ENCODE measurements at regions not wholly inside any gene's neighbourhood (a gene's known extent, or its start where the extent isn't known, plus 50 kb on each side); places are given as distances from the start of the nearest gene placed in this dataset.

- DNase-seq (ENCODE audit: low spot score), result no peak
- TF ChIP-seq, protein P1, sequence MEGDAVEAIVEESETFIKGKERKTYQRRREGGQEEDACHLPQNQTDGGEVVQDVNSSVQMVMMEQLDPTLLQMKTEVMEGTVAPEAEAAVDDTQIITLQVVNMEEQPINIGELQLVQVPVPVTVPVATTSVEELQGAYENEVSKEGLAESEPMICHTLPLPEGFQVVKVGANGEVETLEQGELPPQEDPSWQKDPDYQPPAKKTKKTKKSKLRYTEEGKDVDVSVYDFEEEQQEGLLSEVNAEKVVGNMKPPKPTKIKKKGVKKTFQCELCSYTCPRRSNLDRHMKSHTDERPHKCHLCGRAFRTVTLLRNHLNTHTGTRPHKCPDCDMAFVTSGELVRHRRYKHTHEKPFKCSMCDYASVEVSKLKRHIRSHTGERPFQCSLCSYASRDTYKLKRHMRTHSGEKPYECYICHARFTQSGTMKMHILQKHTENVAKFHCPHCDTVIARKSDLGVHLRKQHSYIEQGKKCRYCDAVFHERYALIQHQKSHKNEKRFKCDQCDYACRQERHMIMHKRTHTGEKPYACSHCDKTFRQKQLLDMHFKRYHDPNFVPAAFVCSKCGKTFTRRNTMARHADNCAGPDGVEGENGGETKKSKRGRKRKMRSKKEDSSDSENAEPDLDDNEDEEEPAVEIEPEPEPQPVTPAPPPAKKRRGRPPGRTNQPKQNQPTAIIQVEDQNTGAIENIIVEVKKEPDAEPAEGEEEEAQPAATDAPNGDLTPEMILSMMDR (IDR thresholded peaks at IDR 0.05; ENCODE audit: extremely low read depth, missing control alignments), result no peak
Observed at GRCh38 chr13:59360108-59360507, 803.6 kb downstream of the DIAPH3 start.

DNA sequence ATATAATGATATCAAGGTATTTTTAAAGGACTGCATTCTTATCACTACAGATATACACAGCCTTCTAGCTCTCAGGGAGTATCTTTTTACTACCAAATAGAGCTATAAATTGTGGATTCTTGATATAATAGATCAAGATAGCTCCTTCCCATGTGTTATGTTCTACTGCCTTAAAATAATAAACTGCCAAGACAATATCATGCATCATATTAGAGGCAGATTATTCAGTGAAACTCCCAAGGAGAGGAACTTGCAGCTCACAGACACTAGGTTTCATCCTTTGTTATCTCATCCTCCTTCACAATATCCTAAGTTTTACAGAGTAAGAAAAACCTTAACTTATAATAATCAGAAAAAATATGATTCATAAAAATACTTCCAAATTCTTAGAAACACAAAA is 802.8 kb downstream of the DIAPH3 start:
- TF ChIP-seq, protein P1 (IDR thresholded peaks at IDR 0.05; ENCODE audit: extremely low read depth, missing control alignments), result no peak
- DNase-seq (ENCODE audit: low spot score), result no peak

- TF ChIP-seq, protein P1 (IDR thresholded peaks at IDR 0.05; ENCODE audit: extremely low read depth, missing control alignments), result no peak
Observed at GRCh38 chr13:59363313-59363712, 800.4 kb downstream of the DIAPH3 start.

DNA sequence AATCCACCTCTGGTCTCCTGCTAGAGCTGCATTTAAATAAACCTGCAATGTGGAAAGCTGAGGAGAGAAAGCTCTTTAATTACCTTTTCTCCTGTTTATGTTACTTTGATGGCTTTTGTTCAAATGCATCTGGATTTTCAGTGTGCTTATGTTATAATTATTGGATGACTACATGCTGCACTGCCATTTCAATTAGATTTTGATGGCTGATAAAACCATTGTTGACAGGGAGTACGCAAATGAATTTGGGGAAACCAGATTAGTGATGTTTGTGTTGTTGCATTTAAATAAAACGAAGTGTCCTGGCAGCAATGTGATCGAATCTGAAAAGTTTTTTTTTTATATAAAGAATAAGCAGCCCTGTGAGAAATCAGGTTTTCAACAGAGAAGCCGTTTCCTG is 799.8 kb downstream of the DIAPH3 start:
- no peak for DNase-seq (ENCODE audit: low spot score)
- TF ChIP-seq, protein P1 (IDR thresholded peaks at IDR 0.05; ENCODE audit: extremely low read depth, missing control alignments), result no peak

More at GRCh38 chr13:59363313-59363712, 800.4 kb downstream of the DIAPH3 start:
- DNase-seq (ENCODE audit: low spot score), result no peak

DNA sequence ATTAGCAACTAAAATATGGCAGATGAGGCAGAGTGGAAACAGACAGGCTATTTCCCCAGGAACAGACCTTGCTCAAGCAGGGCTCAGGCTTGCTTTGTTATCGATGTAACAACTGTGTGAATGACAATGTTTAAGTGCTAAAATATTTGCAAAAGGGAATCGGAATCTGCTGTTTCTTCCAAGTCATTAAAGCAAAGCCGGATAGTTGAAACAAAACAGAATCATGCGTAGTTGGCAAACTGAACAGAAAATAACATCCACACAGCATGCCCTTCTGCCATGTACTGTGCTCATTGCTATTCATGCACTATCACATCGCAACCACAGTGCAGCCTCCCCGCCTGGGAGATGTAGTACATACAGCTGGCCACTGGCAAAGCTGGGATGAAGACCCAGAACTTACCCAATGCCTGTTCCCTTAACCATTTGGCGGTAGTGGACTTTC is 799.1 kb downstream of the DIAPH3 start:
- TF ChIP-seq, protein P1 (IDR thresholded peaks at IDR 0.05; ENCODE audit: extremely low read depth, missing control alignments), result no peak
- no peak for DNase-seq (ENCODE audit: low spot score)

- TF ChIP-seq, protein P1 (IDR thresholded peaks at IDR 0.05; ENCODE audit: extremely low read depth, missing control alignments), result no peak
- DNase-seq (ENCODE audit: low spot score), result no peak
Observed at GRCh38 chr13:59367467-59367866, 796.3 kb downstream of the DIAPH3 start.

DNA sequence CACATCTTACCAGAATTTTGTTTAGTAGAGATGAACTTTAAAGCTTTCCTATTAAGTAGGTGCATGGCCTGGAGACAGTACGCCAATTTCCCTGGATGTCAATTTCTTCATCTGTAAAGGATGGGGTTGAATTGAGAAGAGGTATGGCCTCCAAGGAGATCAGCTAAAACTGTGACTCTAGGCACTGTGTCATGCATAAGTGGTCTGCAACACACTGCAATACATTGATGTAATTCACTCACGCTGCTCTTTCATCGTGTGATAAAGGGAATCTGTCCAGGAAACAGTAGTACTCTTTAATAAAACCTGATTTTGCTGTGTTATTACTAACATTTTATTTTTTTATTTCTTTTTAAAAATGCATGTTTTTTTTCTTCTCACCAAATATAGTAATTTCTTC is 795.8 kb downstream of the DIAPH3 start:
- no peak for DNase-seq (ENCODE audit: low spot score)
- TF ChIP-seq, protein P1 (IDR thresholded peaks at IDR 0.05; ENCODE audit: extremely low read depth, missing control alignments), result no peak
